ENCODE measurements at regions not wholly inside any gene's neighbourhood (a gene's known extent, or its start where the extent isn't known, plus 50 kb on each side); places are given as distances from the start of the nearest gene placed in this dataset.

DNA sequence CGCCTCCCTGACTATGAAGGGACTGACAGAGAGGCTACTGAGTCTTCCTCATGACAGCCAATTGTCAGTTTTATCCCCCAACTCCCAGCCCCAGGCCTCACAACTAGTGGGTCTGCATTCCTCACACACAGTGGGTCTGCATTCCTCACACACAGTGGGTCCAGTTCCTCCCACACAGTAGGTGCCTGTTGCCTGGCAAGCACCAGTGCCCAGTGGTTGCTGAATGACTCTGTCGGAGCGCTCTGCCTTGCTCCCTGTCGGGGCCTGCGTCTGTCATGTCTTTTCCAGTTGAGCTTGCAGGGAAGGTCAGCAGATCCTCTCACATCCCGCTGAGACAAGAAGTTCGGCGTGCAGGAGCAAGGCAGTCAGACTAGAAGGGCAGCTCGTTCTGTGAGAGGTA, 590.0 kb upstream of the MKI67 start:
- no peak for TF ChIP-seq POLR2A (IDR thresholded peaks at IDR 0.05; ENCODE audit: low read length)
- no peak for TF ChIP-seq GATA1 (IDR thresholded peaks at IDR 0.05; ENCODE audit: low read depth, low read length)

Measured in erythroblast (primary cell).